Erythroblast (primary cell): ENCODE measurements at regions not wholly inside any gene's neighbourhood (a gene's known extent, or its start where the extent isn't known, plus 50 kb on each side); places are given as distances from the start of the nearest gene placed in this dataset.

Source experiments
- GATA1 ChIP-seq: IDR thresholded peaks from 2 replicates; pipeline ENCODE4 v1.6.1; 2011; ENCODE audit warnings: low read depth, mild to moderate bottlenecking, control low read depth, low read length, moderate library complexity
- POLR2A ChIP-seq: IDR thresholded peaks from 2 replicates; pipeline ENCODE4 v1.6.1; 2011; ENCODE audit warnings: mild to moderate bottlenecking, low read length

- TF ChIP-seq POLR2A (no peak), GATA1 (no peak)
Observed at GRCh38 chr1:108082738-108083562, 117.2 kb downstream of the SLC25A24 start.
